H1 (cell line): ENCODE measurements at regions not wholly inside any gene's neighbourhood (a gene's known extent, or its start where the extent isn't known, plus 50 kb on each side); places are given as distances from the start of the nearest gene placed in this dataset.

ENCODE experiments used
- CHD7 ChIP-seq: fragments of 300-600 bp; sonication (generic); IDR thresholded peaks from 2 replicates; pipeline ENCODE4 v1.7.1; 2012; ENCODE audit warnings: low read length, moderate library complexity, mild to moderate bottlenecking, inconsistent platforms; ENCODE audit not compliant: insufficient replicate concordance
- USF2 ChIP-seq: IDR thresholded peaks from 2 replicates; pipeline ENCODE4 v1.6.1; 2011; ENCODE audit warnings: low read length, improper control_type of control experiment

GRCh38 chr7:125668321-125668993 lies 738.8 kb upstream of the POT1 start (continued):
- TF ChIP-seq CHD7 (no peak), USF2 (no peak)
- TF ChIP-seq, all 59 proteins: peak for 0
